ENCODE measurements at regions not wholly inside any gene's neighbourhood (a gene's known extent, or its start where the extent isn't known, plus 50 kb on each side); places are given as distances from the start of the nearest gene placed in this dataset.

DNA sequence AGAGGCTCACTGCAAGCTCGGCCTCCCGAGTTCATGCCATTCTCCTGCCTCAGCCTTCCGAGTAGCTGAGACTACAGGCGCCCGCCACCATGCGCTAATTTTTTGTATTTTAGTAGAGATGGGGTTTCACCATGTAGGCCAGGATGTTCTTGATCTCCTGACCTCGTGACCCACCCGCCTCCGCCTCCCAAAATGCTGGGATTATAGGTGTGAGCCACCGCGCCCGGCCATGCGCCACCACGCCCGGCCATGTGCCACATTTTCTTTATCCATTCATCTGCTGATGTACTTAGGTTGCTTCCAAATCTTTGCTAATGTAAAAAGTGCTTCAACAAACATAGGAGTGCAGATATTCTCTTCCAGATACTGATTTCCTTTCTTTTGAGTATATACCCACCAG lies 408.6 kb downstream of the CAAP1 start:
- DNase-seq = no peak

DNA sequence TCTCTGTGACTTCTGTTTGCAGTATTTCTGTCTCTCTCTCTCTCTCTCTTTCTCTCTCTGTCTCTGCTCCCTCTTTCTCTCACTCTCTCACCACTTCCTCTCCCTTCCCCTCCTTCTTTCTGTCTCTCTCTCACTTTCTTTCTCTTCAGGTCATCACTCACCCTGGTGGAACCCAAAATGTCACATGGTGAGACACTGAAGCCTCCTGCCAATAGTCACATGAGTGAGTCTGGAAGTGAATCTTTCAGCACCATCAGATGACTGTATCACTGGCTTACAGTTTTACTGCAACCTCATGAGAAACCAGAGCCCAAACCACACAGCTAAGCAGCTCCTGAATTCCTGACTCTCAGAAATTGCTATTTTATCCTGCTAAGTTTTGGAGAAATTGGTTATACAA lies 414.6 kb downstream of the CAAP1 start:
- no peak for DNase-seq

DNA sequence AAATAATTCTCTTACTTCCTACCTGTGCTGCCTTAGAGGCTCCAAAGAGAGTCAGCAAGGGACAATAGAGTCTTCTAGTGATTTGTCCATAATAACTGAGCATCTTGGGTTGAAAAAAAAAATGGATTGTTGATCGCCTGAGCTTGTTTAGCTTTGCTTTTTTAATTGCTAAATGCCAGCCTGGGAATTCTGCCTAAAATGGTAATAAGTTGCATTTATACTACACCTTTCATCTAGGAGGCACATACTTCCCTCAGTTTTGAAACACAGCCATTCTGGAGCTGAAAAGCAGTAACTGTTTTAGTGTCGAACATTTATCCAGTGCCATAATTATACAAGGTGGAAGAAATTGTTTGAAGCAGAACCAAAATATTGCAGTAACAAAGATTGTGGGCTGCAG lies 421.3 kb downstream of the CAAP1 start:
- no peak for DNase-seq

DNA sequence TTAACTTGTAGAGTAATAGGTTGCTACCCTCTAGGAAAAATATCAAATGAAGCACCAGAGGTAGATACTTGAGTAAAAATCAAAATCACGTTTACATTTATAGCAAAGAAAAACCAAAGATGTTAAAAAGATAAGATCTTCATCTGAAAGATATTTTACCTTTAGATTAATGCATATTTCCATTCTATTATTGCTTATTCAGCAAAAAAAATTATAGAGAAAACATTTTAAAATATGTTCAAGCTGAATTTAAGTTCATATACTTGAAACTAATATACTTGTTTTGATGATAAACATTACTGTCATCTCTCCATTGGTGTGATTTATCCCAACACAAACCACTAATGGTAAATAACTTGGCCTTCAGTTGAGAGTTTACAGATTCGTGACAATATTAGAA lies 422.3 kb downstream of the CAAP1 start:
- DNase-seq = no peak

DNA sequence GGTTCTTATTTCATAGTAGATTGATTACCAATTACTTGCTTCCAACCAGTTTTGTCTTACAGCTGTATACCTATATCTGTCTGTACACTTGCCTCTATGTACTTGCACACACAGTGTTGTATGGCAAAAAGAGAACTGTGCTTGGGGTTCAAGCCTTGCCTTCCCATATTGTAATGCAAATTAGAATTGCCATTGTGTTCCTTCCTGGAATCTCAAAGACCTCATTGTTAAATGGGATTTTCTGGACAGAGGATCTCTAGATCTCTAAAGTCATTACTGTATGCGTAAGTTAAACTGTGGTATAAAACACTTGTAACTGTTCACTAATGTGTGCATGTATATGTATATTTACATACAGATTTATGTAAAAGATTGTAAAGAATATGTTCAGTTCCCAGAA lies 428.8 kb downstream of the CAAP1 start:
- DNase-seq = no peak

DNA sequence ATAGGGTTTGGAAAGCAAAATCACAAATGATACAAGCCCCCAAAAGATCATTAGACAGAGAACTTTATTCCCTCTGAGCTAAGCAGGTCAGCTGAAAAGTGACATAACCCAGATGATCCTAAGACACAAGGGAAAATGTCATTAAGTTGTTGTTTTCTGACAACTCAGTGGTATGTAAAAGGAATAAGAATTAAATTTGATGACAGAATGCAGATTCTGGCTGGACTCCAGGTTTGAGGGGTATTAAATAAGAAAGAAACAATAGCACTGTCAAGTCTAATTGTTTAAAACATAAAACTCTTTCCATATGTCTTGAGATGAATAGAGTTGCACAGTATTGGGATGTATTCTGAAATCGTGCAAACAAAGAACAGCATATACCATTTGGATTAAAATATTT lies 429.9 kb downstream of the CAAP1 start:
- DNase-seq = no peak

DNA sequence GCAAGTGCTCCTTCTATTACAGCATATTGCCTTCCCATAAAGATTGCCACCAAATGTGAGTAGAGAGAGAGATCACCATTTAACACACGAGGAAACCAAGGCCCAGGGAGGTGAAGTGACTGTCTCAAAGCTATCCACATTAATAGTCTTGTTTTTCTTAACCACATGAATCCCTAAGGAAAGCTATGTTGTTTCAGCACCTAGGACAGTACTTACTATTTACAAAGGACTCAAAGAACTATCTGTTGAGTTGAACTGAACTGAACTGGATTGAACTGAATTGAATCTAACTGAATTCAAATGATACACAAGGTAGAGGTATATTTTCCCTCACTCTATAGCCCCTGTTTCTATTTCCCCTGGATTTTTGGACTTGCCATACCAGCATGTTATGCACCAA lies 430.4 kb downstream of the CAAP1 start:
- no peak for DNase-seq

DNA sequence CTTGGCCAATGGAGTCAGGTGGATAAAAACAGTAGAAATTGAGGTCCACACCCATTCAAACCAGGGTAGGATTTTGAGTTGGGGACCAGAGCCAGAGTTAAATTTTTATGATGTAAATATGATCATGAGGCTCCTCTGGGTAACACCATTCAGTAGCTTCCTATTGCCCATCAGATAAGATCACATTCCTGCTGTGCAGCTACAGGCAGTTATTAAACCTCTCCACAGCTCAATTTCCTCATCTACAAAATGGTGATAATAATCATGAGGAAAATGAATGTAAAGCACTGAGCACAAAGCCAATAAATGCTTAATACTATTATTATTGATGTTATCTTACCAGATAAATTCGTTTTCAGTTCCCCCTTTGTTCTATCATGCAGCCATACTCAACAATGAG lies 432.0 kb downstream of the CAAP1 start:
- no peak for DNase-seq

DNA sequence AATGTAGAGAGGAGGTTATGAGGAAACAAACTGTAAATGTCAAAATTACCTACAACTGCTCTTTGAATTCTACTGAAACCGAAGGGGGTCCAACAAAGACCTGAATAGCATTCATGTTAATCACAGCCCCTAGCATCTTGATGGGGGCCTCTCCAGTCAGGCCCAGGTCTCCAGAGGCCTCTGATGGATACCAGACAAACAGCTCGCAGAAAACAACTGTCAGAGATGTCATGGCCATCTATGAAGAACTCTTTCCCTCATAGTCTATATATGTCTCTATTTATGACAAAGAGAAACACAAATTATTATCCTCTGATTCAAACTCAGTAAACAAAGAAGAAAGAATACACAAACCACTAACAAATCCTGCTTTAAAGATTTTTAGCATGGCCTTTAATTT lies 432.6 kb downstream of the CAAP1 start:
- no peak for DNase-seq

DNA sequence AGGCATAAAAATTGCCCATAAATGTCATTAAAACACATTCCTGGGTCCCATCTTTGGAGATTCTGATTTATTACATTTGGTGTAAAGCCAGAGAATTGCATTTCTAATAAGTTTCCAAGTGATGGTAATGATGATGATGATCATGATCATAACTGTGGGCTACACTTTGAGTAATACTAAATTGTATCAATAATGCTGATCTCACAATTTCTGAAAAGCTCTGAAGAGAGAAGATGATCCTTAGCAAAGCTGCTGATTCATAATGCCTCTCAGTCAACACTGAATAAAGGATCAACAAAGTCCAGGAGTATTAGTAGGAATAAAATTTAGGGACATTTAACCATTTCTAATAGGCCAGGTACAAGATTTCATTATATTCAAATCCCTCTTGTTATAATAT lies 434.5 kb downstream of the CAAP1 start:
- no peak for DNase-seq

DNA sequence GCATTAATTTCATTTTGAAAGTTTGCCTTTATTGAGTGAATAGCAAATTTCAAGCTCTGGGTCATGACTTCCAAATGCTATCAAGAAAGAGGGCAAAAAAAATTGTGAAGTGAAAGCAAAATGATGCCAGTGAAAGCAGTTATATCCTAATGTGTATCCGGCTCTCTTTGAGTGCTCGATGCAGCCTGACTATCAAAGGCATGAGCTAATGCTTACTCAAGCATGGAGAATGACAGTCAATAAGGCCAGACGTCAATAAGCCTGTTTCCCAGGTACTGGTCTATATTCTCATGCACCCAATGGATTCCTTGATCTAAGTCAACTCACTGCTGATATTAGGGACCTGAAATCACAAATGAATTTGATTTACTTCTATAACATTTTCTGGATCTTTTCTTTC lies 435.5 kb downstream of the CAAP1 start:
- no peak for DNase-seq

DNA sequence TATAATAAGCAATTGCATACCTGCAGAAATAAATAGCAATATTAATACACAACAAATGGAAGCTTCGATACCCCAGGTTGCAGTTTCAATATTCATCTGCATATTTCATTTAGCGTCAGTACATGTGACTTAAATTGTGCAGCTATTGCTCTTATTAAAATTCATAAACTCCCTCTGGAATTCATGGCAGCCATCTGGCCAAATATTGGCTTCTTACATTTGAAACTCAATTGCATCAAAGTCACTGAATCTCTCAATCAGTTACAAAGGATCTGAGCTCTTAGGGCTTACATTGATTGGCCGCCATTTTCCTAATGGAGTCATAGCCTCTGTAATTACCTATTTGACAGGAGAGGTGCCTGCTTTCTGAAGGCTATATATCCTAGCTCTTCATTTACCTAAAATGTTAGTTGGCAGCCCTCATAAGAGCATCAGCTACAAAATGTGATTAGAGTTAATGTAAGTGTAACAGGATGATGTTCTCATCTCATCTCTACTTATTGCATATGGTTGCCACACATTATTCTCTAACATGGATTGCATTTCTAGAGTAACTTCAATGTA lies 453.5 kb downstream of the CAAP1 start:
- no peak for DNase-seq

DNA sequence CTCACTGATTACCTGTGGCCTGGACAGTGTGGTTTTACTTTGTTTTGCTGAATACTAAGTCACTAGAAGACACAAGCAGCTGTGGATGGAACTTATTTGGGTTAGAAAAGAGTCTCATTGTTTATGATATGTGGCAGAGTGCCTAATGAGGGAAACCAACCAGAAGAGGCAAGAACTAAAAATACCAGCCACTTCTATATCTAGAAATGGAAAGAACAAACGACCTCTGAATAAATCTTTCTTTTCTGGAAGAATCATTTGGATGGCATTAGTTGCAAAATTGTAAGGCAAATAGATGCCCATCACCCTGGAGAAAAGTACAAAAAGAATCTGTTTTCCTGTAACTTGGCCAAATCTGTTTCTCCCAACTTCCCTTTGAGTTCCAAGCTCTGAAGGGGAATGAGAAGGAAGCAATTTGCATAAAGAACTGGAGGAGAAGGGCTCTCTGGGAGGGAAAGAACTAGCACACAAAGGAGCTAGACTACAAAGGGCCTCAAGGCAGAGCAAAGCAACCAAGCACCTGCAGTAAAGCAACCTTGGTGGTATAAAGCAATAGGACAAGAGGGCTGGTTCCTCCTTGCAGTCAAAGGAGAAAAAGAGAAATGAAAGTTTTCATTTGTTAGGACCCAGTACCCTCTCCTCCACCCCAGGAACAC lies 455.4 kb downstream of the CAAP1 start:
- DNase-seq = no peak

DNA sequence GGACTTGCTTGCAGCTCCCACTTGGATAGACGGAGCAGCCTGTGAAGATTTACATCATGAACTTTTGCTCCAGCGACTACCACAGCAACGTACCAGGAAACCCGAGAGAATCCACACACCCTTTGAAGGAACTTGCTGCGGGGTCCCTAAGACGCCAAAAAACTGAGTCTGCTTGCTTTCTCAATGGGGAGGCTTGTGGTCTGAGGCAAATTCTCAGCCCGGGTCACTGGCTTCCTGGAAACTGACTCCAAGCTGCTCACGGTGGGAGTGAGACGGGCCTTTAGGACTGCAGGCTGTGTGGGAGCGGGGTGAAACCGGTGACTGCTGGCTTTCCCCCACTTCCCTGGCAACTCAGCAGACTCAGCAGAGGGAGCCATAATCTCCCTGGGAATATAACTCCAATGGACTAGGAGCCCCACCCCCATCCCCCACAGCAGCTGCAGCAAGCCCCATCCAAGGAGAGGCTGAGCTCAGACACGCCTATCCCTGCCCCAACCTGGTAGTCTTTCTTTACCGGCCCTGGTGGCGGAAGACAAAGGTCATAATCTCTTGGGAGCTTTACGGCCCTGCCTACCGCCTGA lies 466.0 kb downstream of the CAAP1 start:
- DNase-seq = no peak

DNA sequence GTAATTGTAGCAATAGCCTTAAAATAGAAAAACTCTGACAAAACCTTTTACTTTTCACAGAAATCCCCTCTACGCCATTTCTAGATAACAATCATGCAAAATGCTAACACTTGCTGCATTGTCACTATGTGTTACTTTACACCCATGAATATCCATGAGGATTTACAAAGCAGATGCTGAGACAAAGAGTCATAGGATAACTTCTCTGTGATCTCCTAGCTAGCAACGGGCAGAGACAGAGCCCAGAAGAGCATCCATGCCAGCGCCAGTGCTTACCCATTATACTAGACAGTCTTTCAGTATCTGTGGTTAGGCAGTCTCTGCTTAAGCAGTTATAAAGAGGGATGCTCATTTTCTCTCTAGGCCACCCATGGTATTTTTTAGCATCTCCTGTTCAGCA lies 474.1 kb downstream of the CAAP1 start:
- no peak for DNase-seq

DNA sequence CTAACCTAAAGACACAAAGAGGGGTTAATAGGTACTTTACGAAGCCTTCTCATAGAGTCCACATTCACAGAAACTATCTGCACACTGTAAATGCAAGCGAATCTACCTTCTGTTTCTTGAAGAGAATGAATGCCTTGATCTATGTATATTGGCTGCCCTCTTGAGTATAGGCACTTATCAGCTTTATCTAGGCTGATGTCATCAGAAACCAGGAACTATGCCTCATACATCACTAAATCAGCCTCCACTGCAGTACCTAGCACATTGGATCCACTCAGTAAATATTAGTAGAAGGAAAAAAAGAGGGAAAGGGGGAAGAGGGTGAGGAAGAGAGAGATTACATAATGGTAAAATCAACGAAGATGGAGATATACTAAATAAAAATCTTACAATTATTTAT lies 477.1 kb downstream of the CAAP1 start:
- DNase-seq = no peak

DNA sequence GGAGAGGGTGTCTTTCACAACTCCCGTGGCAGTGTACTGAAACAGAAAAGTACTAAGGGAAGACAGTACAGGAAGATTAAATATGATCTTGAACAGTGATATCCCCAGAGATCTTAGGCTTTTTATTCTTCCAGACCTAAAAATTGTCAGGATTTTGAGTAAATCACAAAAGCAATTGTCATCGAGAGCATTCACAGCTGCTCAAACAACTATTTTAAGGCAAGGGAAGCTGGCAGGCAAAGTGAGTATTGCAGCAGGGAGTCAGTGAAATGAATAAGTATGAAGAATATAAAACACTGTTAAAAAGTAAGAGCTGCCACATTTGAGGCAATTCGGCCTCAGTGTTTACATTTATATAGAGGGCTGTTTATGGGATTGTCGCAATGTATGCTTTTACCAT lies 479.0 kb downstream of the CAAP1 start:
- no peak for DNase-seq

DNA sequence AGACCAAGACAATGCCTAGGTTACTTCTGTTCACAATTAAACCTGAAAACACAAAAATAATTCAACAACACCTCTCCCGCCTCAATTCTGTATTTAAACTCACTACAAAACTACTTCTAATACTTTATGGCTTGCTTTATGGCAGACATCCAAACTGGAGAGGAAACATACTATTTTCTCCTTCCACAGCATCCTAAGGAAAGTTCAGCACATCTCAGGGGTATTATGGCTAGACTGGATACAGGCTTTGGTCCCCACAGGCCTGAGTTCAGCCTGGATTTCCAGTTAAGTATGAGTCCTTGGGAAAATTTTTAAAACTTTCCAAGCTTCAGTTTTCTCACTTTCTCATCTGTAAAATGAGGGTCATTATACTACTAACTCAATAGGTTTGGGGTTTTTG lies 480.2 kb downstream of the CAAP1 start:
- no peak for DNase-seq

DNA sequence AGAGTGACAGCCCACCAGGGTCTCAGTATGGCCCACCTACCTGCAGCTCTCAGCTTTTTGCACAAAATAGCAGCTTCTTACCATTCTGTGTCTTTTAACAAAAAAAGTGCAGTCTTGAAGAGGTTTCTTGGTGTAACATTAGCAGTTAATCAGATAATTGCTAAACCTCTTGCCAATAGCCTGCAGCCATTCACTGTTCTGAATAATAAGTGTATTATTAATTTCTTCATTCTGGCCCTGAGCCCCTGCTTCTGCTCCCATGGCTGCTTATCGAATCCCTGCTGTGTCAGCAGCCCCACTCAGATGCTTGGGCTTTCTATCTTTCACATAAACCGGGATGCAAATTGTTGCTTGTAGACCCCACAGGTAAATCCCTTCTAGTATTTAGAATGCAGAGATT lies 485.9 kb downstream of the CAAP1 start:
- no peak for DNase-seq

DNA sequence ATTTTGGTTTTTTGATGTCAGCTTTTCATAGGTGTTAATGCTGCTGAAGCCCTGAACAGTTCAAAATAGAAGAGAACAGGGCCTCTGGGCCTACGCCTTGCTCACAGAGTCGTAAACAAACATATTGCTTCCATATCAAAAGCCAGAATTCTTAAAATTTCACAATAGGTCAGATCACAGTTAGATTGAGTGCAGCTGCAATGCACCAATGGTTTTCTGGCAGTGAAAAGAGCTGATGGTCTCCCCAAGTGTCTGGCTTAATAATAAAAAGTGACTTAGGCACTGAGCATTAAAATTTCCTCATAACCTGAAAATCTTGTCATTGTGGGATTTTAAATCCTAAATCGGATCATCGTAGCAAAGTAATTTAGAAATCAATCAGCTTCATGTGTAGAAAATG lies 493.0 kb downstream of the CAAP1 start:
- no peak for DNase-seq

DNA sequence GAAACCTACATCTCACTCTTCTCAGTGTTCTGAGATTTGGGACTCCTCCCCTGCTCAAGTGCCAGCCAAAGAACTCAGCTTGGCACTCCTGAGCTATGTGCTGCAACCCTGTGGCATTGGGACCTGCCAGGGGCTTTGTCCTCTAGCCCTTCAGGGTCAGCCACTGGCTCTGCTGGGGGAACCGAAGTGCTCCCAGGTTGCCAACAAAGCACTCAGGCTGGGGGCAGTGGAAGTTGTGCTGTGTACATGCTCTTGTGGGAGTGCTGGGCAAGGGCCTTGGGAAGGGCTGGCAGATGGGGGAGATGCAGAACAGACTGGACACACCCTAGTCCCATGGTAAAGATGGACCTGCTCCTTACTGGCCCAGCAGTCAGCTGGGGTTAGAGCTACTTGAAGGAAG lies 498.6 kb downstream of the CAAP1 start:
- DNase-seq = no peak

DNA sequence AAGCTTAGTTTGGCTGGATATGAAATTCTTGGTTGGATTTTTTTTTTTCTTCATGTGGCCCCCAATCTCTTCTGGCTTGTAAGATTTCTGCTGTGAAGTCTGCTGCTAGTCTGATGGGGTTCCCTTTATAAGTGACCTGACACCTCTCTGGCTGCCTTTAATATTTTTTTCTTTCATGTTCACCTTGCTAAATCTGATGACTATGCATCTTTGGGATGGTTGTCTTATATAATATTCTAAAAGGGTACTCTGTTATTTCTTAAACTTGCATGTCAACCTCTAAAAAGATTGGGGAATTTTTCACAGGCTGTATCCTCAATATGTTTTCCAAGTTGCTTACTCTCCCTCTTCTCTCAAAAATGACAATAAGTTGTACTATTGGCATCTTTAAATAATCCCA lies 500.0 kb downstream of the CAAP1 start:
- no peak for DNase-seq

DNA sequence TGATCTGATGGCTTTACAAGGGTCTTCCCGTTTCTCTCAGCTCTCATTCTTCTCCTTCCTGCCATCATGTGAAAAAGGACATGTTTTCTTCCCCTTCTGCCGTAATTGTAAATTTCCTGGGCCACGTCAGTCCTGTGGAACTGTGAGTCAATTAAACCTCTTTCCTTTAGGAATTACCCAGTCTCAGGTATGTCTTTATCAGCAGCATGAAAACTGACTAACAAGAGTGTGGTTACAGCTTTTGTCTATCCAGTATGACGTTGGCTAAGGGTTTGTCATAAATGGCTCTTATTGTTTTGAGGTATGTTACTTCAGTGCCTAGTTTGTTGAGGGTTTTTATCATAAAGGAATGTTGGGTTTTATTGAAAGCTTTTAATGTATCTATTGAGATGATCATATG lies 501.6 kb downstream of the CAAP1 start:
- DNase-seq = no peak

DNA sequence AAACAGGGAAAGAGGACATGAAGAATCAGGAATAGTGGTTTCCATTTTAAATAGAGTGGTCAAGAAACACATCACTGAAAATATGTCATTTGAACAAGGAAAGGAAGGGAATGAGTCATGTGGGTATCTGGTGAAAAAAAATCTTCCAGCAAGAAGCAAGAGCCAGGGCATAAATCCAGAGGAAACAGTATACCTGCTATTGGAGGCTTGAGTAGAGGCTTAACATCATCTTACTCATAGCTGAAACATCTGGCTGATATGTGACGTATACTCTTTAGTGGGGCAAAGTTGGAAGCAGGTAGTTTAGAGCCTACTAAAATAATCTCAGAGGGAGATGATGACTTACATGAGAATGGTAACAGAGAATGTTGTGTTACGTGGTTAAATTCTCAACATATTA lies 517.2 kb downstream of the CAAP1 start:
- DNase-seq = no peak

DNA sequence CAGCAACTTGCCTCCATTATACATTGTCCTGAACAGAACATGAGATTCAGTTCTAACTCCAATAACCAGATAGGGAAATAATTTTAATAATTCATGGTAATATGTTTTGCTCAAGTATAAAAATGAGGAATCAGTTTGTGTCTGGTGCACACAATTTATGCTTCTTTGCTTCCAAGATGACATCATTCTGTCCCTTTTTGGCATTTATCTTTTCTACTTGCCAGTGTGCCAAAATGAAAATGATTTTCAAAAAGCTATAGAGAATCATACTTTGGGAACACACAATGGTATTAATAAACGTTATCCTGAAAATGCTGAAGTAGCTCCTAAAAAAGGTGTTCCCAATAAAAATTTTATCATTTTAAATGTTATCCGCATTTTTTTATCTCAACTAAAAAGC lies 519.0 kb downstream of the CAAP1 start:
- no peak for DNase-seq

Measured in NCI-H1694 (cell line).